Neuronal stem cell (in vitro differentiated cells): ENCODE measurements at regions not wholly inside any gene's neighbourhood (a gene's known extent, or its start where the extent isn't known, plus 50 kb on each side); places are given as distances from the start of the nearest gene placed in this dataset.

Source experiments
- DNase-seq: peaks from one replicate; pipeline ENCODE4 v3.0.0-alpha.2; 2013; ENCODE audit warnings: low spot score
- H2AFZ ChIP-seq: one replicate; pipeline ENCODE4 v1.6.1; 2013; ENCODE audit warnings: mild to moderate bottlenecking, low read length, inconsistent platforms
- H2AK5ac ChIP-seq: 2 replicates; pipeline ENCODE4 v1.6.1; 2013; ENCODE audit warnings: low read depth, mild to moderate bottlenecking, inconsistent platforms, low read length, moderate library complexity, mixed read lengths
- H2BK120ac ChIP-seq: 2 replicates; pipeline ENCODE4 v1.6.1; 2013; ENCODE audit warnings: low read depth, mild to moderate bottlenecking, inconsistent platforms, low read length, moderate library complexity, mixed read lengths
- H2BK12ac ChIP-seq: one replicate; pipeline ENCODE4 v1.6.1; 2013; ENCODE audit warnings: low read length, inconsistent platforms
- H2BK15ac ChIP-seq: 2 replicates; pipeline ENCODE4 v1.6.1; 2013; ENCODE audit warnings: mild to moderate bottlenecking, low read length, inconsistent platforms, mixed read lengths
- H2BK5ac ChIP-seq: one replicate; pipeline ENCODE4 v1.6.1; 2013; ENCODE audit warnings: inconsistent platforms, mild to moderate bottlenecking, low read length, moderate library complexity
- H3K14ac ChIP-seq: one replicate; pipeline ENCODE4 v1.6.1; 2013; ENCODE audit warnings: low read length, inconsistent platforms
- H3K18ac ChIP-seq: 2 replicates; pipeline ENCODE4 v1.6.1; 2013; ENCODE audit warnings: low read length, inconsistent platforms
- H3K23ac ChIP-seq: 2 replicates; pipeline ENCODE4 v1.6.1; 2013; ENCODE audit warnings: low read depth, mild to moderate bottlenecking, mixed read lengths, low read length, inconsistent platforms; ENCODE audit not compliant: poor library complexity
- H3K27ac ChIP-seq: replicated peaks from 3 replicates; pipeline ENCODE4 v1.5.1; 2013; ENCODE audit warnings: low read length, inconsistent platforms
- H3K27me3 ChIP-seq, 3 experiments: 2 replicates each; pipeline ENCODE4 v1.6.1; 2013; ENCODE audit warnings: low read length in 3 of 3, mild to moderate bottlenecking in 2 of 3, inconsistent platforms in 1 of 3, low read depth in 1 of 3, mixed read lengths in 1 of 3, moderate library complexity in 1 of 3; ENCODE audit not compliant: control insufficient read depth in 3 of 3, insufficient read depth in 3 of 3
- H3K36me3 ChIP-seq, 2 donors: replicated peaks in 1 of 2; 2 replicates each; pipeline ENCODE4 v1.6.1; 2013; ENCODE audit warnings: low read length in 2 of 2; ENCODE audit not compliant: control insufficient read depth in 2 of 2, insufficient read depth in 2 of 2
- H3K4ac ChIP-seq: 2 replicates; pipeline ENCODE4 v1.6.1; 2013; ENCODE audit warnings: inconsistent platforms, mild to moderate bottlenecking, low read length, moderate library complexity
- H3K4me1 ChIP-seq, 2 donors: 1 replicate in 1 of 2; 2 replicates in 1 of 2; pipeline ENCODE4 v1.6.1; 2013; ENCODE audit warnings: low read length in 2 of 2, low read depth in 1 of 2; ENCODE audit not compliant: control insufficient read depth in 2 of 2, insufficient read depth in 1 of 2
- H3K4me2 ChIP-seq: one replicate; pipeline ENCODE4 v1.6.1; 2013; ENCODE audit warnings: mild to moderate bottlenecking, low read length, inconsistent platforms; ENCODE audit not compliant: insufficient read depth, poor library complexity, severe bottlenecking
- H3K4me3 ChIP-seq, 2 donors: 2 replicates each; pipeline ENCODE4 v1.5.1; 2013; ENCODE audit warnings: low read length in 2 of 2, mild to moderate bottlenecking in 2 of 2, inconsistent platforms in 1 of 2, moderate library complexity in 1 of 2
- H3K79me1 ChIP-seq: one replicate; pipeline ENCODE4 v1.6.1; 2013; ENCODE audit warnings: low read depth, mild to moderate bottlenecking, inconsistent platforms, low read length, moderate library complexity
- H3K9ac ChIP-seq: one replicate; pipeline ENCODE4 v1.6.1; 2013; ENCODE audit warnings: mild to moderate bottlenecking, low read depth, low read length, inconsistent platforms; ENCODE audit not compliant: poor library complexity
- H3K9me3 ChIP-seq, 2 donors: replicated peaks in 1 of 2; 2 replicates each; pipeline versions ENCODE3 to v1.6.1; 2013; ENCODE audit warnings: low read length in 2 of 2, mild to moderate bottlenecking in 2 of 2, inconsistent platforms in 1 of 2, low read depth in 1 of 2, mixed read lengths in 1 of 2, moderate library complexity in 1 of 2; ENCODE audit not compliant: control insufficient read depth in 2 of 2, insufficient read depth in 1 of 2
- H4K8ac ChIP-seq: one replicate; pipeline ENCODE4 v1.6.1; 2013; ENCODE audit warnings: low read depth, mild to moderate bottlenecking, inconsistent platforms, low read length, moderate library complexity
- H4K91ac ChIP-seq: one replicate; pipeline ENCODE4 v1.6.1; 2013; ENCODE audit warnings: low read length, low read depth, mild to moderate bottlenecking, inconsistent platforms; ENCODE audit not compliant: poor library complexity
- WGBS, 2 donors: extraction: QIAGEN DNeasy Blood & Tissue Kit; methylation state at CpG; one replicate each; pipeline ENCODE4 v1.1.7; 2013; ENCODE audit warnings: missing lambda C conversion rate in 2 of 2, mixed read lengths in 1 of 2; ENCODE audit not compliant: insufficient read length in 2 of 2, insufficient replicate concordance in 1 of 2; ENCODE audit errors: extremely low coverage in 2 of 2; 5-methylcytosine and 5-hydroxymethylcytosine counted together

DNA sequence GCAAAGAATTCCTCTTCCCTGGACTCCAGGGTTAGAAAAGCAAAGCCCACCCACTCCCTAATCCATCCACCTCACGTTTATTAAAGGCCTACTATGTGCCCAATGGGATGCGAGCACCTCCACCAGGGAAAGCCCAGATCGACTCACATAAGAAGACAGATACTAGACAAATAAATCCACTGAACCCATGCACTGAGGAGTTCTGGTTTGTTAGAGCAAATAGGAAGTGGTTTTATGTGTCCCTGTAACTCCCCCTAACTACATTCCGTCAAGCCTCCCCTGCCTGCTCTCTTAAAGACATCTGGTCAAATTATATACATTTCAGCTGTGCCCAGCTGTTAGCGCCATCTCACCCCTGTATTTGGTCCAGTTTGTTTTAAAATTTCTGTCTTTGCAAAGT, 218.5 kb upstream of the RPL38 start:
- no CpG with 5 or more reads among the region's 5 CpGs for WGBS, 2 donors
- Histone ChIP-seq H3K14ac (no peak overlapping the region), H3K4me2 (no peak overlapping the region)

DNA sequence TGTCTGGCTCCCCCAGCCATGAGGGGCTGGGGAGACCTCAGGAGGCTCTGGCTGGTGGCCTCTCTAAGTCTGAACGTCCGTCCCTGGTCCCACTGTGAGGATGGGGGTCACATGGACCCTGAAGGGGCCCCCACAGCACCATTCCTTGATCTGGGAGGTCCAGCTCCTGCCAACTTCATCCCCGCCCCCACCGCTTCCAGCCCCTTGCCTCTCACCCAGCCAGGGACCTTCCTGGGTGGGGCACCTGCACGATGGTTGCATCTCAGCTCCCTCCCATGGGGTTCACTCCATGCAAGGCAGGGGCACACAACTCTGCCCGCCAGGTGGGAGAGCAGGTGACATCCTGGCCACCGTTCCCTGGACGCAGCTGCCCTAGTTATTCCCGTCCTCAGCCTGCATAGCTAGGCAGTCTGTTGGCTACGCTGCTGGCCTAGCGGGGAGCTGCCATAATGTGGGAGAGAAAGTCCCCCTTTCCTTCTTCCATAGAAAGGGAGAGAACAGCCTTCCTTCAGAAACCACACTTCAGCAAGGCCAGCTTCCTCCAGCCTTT, 217.9 kb upstream of the RPL38 start:
- no peak overlapping the region for H2BK15ac ChIP-seq
- H2BK120ac ChIP-seq = no peak overlapping the region
- H2BK12ac ChIP-seq = peak overlapping the region; percentile 4
- H3K23ac ChIP-seq = no peak overlapping the region
- H3K36me3 ChIP-seq = no peaks in the 10 kb centered on the region
- no peak overlapping the region for H2AFZ ChIP-seq
- no peak for DNase-seq
- no peaks in the 10 kb centered on the region for H3K9me3 ChIP-seq
- H2AK5ac ChIP-seq = no peak overlapping the region
- WGBS, 2 donors = no CpG with 5 or more reads among the region's 11 CpGs
- no peaks in the 10 kb centered on the region for H3K79me1 ChIP-seq
- H4K8ac ChIP-seq = no peak overlapping the region
- H3K27me3 ChIP-seq = no peaks in the 10 kb centered on the region
- H3K4me2 ChIP-seq = no peak overlapping the region
- H3K18ac ChIP-seq = peak overlapping the region; percentile 87
- no peak overlapping the region for H3K27ac ChIP-seq
- H3K4ac ChIP-seq = no peak overlapping the region
- peak overlapping the region in 1 of 2 donors; percentile 41 for H3K4me3 ChIP-seq
- no peak overlapping the region for H2BK5ac ChIP-seq
- no peak overlapping the region for H3K9ac ChIP-seq
- no peak overlapping the region for H4K91ac ChIP-seq
- no peak overlapping the region for H3K14ac ChIP-seq
- H3K4me1 ChIP-seq = no peaks in the 10 kb centered on the region

More for the DNA sequence above, 218.5 kb upstream of the RPL38 start:
- H3K23ac ChIP-seq = no peak overlapping the region
- no peaks in the 10 kb centered on the region for H3K9me3 ChIP-seq
- H3K79me1 ChIP-seq = no peaks in the 10 kb centered on the region
- no peak overlapping the region for H2AFZ ChIP-seq
- no peak overlapping the region for H2BK5ac ChIP-seq
- H3K18ac ChIP-seq = no peak overlapping the region
- H3K27me3 ChIP-seq = no peaks in the 10 kb centered on the region
- no peaks in the 10 kb centered on the region for H3K4me1 ChIP-seq
- no peak overlapping the region for H2BK15ac ChIP-seq
- H3K36me3 ChIP-seq = no peaks in the 10 kb centered on the region
- H2BK120ac ChIP-seq = no peak overlapping the region
- H3K27ac ChIP-seq = no peak overlapping the region
- DNase-seq = no peak
- H3K4ac ChIP-seq = no peak overlapping the region
- H4K91ac ChIP-seq = no peak overlapping the region
- H4K8ac ChIP-seq = no peak overlapping the region
- H3K9ac ChIP-seq = no peak overlapping the region
- no peak overlapping the region for H2BK12ac ChIP-seq
- H3K4me3 ChIP-seq = no peak overlapping the region
- H2AK5ac ChIP-seq = no peak overlapping the region

GRCh38 chr17:73986641-73987177, 216.8 kb upstream of the RPL38 start:
- H4K8ac ChIP-seq = no peak overlapping the region
- WGBS, 2 donors = no CpG with 5 or more reads among the region's 9 CpGs
- H3K9me3 ChIP-seq = no peaks in the 10 kb centered on the region
- no peak overlapping the region for H3K23ac ChIP-seq
- no peak overlapping the region for H3K4me3 ChIP-seq
- no peaks in the 10 kb centered on the region for H3K36me3 ChIP-seq
- H3K4ac ChIP-seq = no peak overlapping the region
- no peak overlapping the region for H4K91ac ChIP-seq
- H2BK120ac ChIP-seq = no peak overlapping the region
- H3K4me1 ChIP-seq = no peaks in the 10 kb centered on the region
- H2AK5ac ChIP-seq = peak overlapping the region; percentile 25
- H3K27me3 ChIP-seq = no peaks in the 10 kb centered on the region
- no peak overlapping the region for H3K27ac ChIP-seq
- DNase-seq = no peak
- peaks cover 2% of the 10 kb centered on the region for H3K79me1 ChIP-seq
- peak overlapping the region; percentile 71 for H2BK5ac ChIP-seq
- peak overlapping the region; percentile 70 for H2BK15ac ChIP-seq
- no peak overlapping the region for H3K9ac ChIP-seq
- peak overlapping the region; percentile 57 for H3K18ac ChIP-seq
- H2BK12ac ChIP-seq = no peak overlapping the region
- no peak overlapping the region for H3K4me2 ChIP-seq
- no peak overlapping the region for H2AFZ ChIP-seq
- H3K14ac ChIP-seq = peak overlapping the region; percentile 27

GRCh38 chr17:73987395-73987794, 216.1 kb upstream of the RPL38 start:
- Histone ChIP-seq H3K79me1 (peaks cover 2% of the 10 kb centered on the region), H3K9ac (no peak overlapping the region), H3K23ac (no peak overlapping the region), H2BK12ac (no peak overlapping the region), H4K91ac (no peak overlapping the region), H2AFZ (no peak overlapping the region), H3K4me1 (no peaks in the 10 kb centered on the region), H3K27ac (no peak overlapping the region), H3K18ac (no peak overlapping the region), H4K8ac (no peak overlapping the region), H3K27me3 (no peaks in the 10 kb centered on the region), H3K4me3 (no peak overlapping the region), H3K4ac (no peak overlapping the region), H3K14ac (no peak overlapping the region), H2AK5ac (peak overlapping the region; percentile 35), H2BK5ac (peak overlapping the region; percentile 20), H2BK120ac (no peak overlapping the region), H3K4me2 (no peak overlapping the region), H3K36me3 (no peaks in the 10 kb centered on the region), H3K9me3 (no peaks in the 10 kb centered on the region), H2BK15ac (no peak overlapping the region)
- DNase-seq = no peak
- WGBS, 2 donors = no CpG with 5 or more reads among the region's 9 CpGs
